Fibroblast of lung (primary cell): ENCODE measurements at regions not wholly inside any gene's neighbourhood (a gene's known extent, or its start where the extent isn't known, plus 50 kb on each side); places are given as distances from the start of the nearest gene placed in this dataset.

Source experiments
- DNase-seq, 2 donors: peaks; one replicate each; pipeline versions ENCODE4 v3.0.0 to v3.0.0-alpha.2; 2010; ENCODE audit warnings: low read depth in 2 of 2
- H2AFZ ChIP-seq: 2 replicates; pipeline ENCODE4 v1.5.1; 2012; ENCODE audit warnings: low read length, control low read depth, inconsistent platforms
- H3K27ac ChIP-seq: 2 replicates; pipeline ENCODE4 v1.5.1; 2011; ENCODE audit warnings: low read length, control low read depth; ENCODE audit not compliant: insufficient read depth
- H3K27me3 ChIP-seq: 2 replicates; pipeline ENCODE4 v1.5.1; 2011; ENCODE audit warnings: mild to moderate bottlenecking, low read length; ENCODE audit not compliant: control insufficient read depth, insufficient read depth
- H3K36me3 ChIP-seq: 2 replicates; pipeline ENCODE4 v1.5.1; 2011; ENCODE audit warnings: low read length; ENCODE audit not compliant: control insufficient read depth, insufficient read depth
- H3K4me1 ChIP-seq: 2 replicates; pipeline ENCODE4 v1.5.1; 2011; ENCODE audit warnings: low read length; ENCODE audit not compliant: control insufficient read depth, insufficient read depth; ENCODE audit errors: extremely low read depth
- H3K4me2 ChIP-seq: 2 replicates; pipeline ENCODE4 v1.5.1; 2011; ENCODE audit warnings: low read length, control low read depth; ENCODE audit not compliant: insufficient read depth; ENCODE audit errors: extremely low read depth
- H3K4me3 ChIP-seq, 4 experiments: fragments of 200-600 bp in 1 of 4; sonication (generic) in 1 of 4; replicated peaks in 1 of 4; 2 replicates each; pipeline ENCODE4 v1.5.1; 2011 to 2016; ENCODE audit warnings: low read length in 4 of 4, low read depth in 3 of 4, mild to moderate bottlenecking in 3 of 4, control low read depth in 2 of 4, inconsistent platforms in 1 of 4, mixed read lengths in 1 of 4; ENCODE audit not compliant: insufficient read depth in 1 of 4; ENCODE audit errors: control extremely low read depth in 1 of 4
- H3K79me2 ChIP-seq: 2 replicates; pipeline ENCODE4 v1.5.1; 2012; ENCODE audit warnings: mild to moderate bottlenecking, low read length, inconsistent platforms; ENCODE audit not compliant: control insufficient read depth, insufficient read depth
- H3K9ac ChIP-seq: 2 replicates; pipeline ENCODE4 v1.5.1; 2011; ENCODE audit warnings: mild to moderate bottlenecking, low read length, control low read depth; ENCODE audit not compliant: insufficient read depth
- H3K9me3 ChIP-seq: 2 replicates; pipeline ENCODE4 v1.5.1; 2012; ENCODE audit warnings: low read depth, low read length; ENCODE audit not compliant: control insufficient read depth, insufficient read depth
- H4K20me1 ChIP-seq: 2 replicates; pipeline ENCODE4 v1.5.1; 2011; ENCODE audit warnings: low read length; ENCODE audit not compliant: control insufficient read depth, insufficient read depth; ENCODE audit errors: extremely low read depth
- EZH2 ChIP-seq: IDR thresholded peaks from 2 replicates; pipeline ENCODE4 v1.5.1; 2012; ENCODE audit warnings: low read length, control low read depth, mild to moderate bottlenecking; ENCODE audit errors: missing control alignments
- TF ChIP-seq, protein P1 (sequence below), 2 donors: IDR thresholded peaks in 1 of 2; conservative IDR thresholded peaks in 1 of 2; 1 replicate in 1 of 2; 2 replicates in 1 of 2; pipeline ENCODE4 v1.5.1; 2011 to 2012; ENCODE audit warnings: low read length in 2 of 2, control low read depth in 1 of 2, inconsistent platforms in 1 of 2, low read depth in 1 of 2, mild to moderate bottlenecking in 1 of 2

DNA sequence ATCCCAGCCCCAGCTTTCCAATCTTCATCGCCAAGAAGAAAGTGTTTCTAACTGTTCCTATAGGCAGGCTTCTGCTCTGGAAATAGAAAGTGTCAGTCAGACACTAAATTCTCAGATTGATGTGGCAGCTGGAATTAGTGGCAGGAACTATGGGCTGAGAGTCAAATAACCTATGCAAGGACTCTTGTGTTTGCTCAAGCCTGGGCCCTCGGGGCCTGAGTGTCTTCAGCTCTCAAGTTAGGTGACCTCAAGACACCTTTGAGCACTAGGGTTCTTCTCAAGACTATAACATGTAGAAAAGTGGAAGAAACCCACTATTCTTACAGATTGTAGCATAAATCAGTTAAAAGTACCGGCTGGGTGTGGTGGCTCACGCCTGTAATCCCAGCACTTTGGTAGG, 694.5 kb downstream of the RNF144A start:
- no peak for TF ChIP-seq EZH2
- TF ChIP-seq, protein P1, sequence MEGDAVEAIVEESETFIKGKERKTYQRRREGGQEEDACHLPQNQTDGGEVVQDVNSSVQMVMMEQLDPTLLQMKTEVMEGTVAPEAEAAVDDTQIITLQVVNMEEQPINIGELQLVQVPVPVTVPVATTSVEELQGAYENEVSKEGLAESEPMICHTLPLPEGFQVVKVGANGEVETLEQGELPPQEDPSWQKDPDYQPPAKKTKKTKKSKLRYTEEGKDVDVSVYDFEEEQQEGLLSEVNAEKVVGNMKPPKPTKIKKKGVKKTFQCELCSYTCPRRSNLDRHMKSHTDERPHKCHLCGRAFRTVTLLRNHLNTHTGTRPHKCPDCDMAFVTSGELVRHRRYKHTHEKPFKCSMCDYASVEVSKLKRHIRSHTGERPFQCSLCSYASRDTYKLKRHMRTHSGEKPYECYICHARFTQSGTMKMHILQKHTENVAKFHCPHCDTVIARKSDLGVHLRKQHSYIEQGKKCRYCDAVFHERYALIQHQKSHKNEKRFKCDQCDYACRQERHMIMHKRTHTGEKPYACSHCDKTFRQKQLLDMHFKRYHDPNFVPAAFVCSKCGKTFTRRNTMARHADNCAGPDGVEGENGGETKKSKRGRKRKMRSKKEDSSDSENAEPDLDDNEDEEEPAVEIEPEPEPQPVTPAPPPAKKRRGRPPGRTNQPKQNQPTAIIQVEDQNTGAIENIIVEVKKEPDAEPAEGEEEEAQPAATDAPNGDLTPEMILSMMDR (conservative IDR thresholded peaks at IDR 0.05 in 1 of 2, IDR thresholded peaks at IDR 0.05 in 1 of 2; ENCODE audit: low read depth in 1 of 2, low read length in 2 of 2), result no peak
- DNase-seq, result no peak
- H3K27ac ChIP-seq, result no peak overlapping the region

DNA sequence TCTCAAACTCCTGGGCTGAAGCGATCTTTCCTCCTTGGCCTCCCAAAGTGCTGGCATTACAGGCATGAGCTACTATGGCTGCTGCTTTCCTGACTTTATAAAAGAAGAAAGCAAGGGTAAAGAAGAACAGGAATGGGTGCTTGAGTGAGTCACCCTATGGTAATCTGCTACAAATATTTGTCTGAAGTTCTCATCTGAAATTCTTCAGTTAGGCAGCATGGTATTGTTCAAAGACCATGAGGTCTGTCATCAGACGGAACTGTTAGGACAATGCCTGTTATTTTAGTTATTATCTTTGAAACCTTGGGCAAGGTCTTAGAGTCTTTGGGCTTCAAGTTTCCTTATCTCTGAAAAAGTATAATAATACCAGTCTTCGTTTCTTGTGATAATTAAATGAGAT, 695.8 kb downstream of the RNF144A start:
- Histone ChIP-seq H3K9me3 (no peaks in the 10 kb centered on the region), H2AFZ (no peak overlapping the region), H3K27me3 (no peaks in the 10 kb centered on the region), H3K79me2 (no peaks in the 10 kb centered on the region), H3K4me3 (no peak overlapping the region), H4K20me1 (no peaks in the 10 kb centered on the region), H3K36me3 (no peaks in the 10 kb centered on the region), H3K4me1 (no peaks in the 10 kb centered on the region), H3K9ac (no peak overlapping the region), H3K4me2 (no peak overlapping the region), H3K27ac (no peak overlapping the region)
- DNase-seq, result peak in 1 of 2 donors; percentile 59
- TF ChIP-seq, protein P1 (conservative IDR thresholded peaks at IDR 0.05 in 1 of 2, IDR thresholded peaks at IDR 0.05 in 1 of 2; ENCODE audit: low read depth in 1 of 2, low read length in 2 of 2), result no peak
- no peak for TF ChIP-seq EZH2

More for the DNA sequence above, 694.5 kb downstream of the RNF144A start:
- Histone ChIP-seq H3K4me3 (no peak overlapping the region), H3K36me3 (no peaks in the 10 kb centered on the region), H3K27me3 (no peaks in the 10 kb centered on the region), H3K9ac (no peak overlapping the region), H3K79me2 (no peaks in the 10 kb centered on the region), H2AFZ (no peak overlapping the region), H4K20me1 (no peaks in the 10 kb centered on the region), H3K4me2 (no peak overlapping the region), H3K4me1 (no peaks in the 10 kb centered on the region), H3K9me3 (no peaks in the 10 kb centered on the region)

DNA sequence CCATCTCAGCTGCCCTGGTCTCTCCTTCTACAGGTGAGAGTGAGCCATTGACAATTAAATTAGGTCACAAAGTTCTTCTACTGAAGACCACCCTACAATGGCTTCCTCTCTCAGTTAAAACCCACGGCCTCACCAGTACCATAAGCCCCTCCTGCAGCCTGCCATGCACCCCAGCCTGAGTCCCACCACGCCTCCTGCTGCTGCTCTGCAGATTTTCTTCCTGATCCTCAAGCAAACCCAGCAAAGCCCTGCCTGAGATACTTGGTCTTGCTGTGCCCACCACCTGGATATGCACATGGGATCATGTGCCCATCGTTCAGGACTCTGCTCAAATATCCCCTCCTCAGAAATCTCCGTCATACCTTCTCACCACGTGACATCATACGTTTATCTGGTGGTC, 696.6 kb downstream of the RNF144A start:
- H3K4me1 ChIP-seq, result no peaks in the 10 kb centered on the region
- no peak overlapping the region for H3K9ac ChIP-seq
- no peaks in the 10 kb centered on the region for H3K79me2 ChIP-seq
- DNase-seq, result no peak
- no peaks in the 10 kb centered on the region for H3K27me3 ChIP-seq
- no peaks in the 10 kb centered on the region for H3K9me3 ChIP-seq
- no peak overlapping the region for H3K4me2 ChIP-seq
- H3K27ac ChIP-seq, result no peak overlapping the region
- H2AFZ ChIP-seq, result no peak overlapping the region
- TF ChIP-seq EZH2, result no peak
- TF ChIP-seq, protein P1 (conservative IDR thresholded peaks at IDR 0.05 in 1 of 2, IDR thresholded peaks at IDR 0.05 in 1 of 2; ENCODE audit: low read depth in 1 of 2, low read length in 2 of 2), result no peak
- no peaks in the 10 kb centered on the region for H4K20me1 ChIP-seq
- H3K36me3 ChIP-seq, result no peaks in the 10 kb centered on the region
- H3K4me3 ChIP-seq, result no peak overlapping the region
